GM18505 (cell line): ENCODE measurements at regions not wholly inside any gene's neighbourhood (a gene's known extent, or its start where the extent isn't known, plus 50 kb on each side); places are given as distances from the start of the nearest gene placed in this dataset.
"Not testable (repeated sequence)": the region's sequence is repeated elsewhere in the genome, so short reads cannot be mapped to it uniquely, and the experiment has no call there.

Source experiments
- ATAC-seq: cut with Tn5 transposase; IDR thresholded peaks from one replicate; pipeline ENCODE4 v1.9.1; 2021; ENCODE audit not compliant: unreplicated experiment
- POLR2A ChIP-seq: IDR thresholded peaks from 4 replicates; pipeline ENCODE4 v1.6.1; 2011; ENCODE audit warnings: borderline replicate concordance; ENCODE audit not compliant: insufficient read depth, insufficient read length; ENCODE audit errors: extremely low read depth

- TF ChIP-seq POLR2A = no peak
- ATAC-seq = no peak
Measured at GRCh38 chr10:3397846-3398245, 225.3 kb upstream of the PITRM1 start.

DNA sequence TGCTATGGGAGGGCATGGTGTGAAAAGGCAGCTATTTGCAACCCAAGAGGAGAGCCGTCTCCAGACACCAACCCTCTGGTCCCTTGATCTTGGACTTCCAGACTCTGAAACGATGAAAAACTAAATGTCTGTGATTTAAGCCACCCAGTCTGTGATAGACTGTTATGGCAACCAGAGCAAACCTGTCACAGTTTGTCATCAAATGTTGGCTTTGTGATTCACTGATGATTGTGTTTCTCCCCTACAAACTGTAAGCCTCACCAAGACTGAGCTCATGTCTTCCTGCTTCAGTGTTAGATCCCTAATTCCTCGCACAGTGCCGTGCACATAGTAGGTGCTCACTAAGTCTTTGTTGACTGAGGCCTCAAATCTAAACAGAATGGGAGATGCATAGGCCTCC lies 224.6 kb upstream of the PITRM1 start:
- TF ChIP-seq POLR2A = no peak

GRCh38 chr10:3396116-3396515 lies 223.5 kb upstream of the PITRM1 start:
- no peak for ATAC-seq
- TF ChIP-seq POLR2A = no peak

More for the DNA sequence above, 224.6 kb upstream of the PITRM1 start:
- no peak for ATAC-seq

DNA sequence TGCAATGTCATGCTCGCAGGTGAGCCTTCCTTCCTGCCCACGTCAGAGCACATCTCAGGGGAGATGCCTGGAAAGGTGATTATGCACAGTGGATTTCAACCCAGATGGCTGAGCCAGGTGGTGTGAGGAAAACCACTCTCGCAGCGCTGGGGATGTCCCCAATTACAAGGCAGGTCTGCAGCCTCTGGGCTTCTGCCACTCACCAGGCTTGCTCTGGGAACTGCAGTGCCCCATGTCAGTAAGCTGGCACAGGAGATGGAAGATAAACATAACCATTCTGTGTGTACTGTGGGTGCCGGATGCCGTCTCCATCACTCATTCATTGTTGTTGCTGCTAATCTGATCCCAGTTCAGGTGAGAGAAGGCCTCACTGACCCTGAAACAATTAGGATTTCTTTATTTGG lies 222.9 kb upstream of the PITRM1 start:
- no peak for ATAC-seq
- TF ChIP-seq POLR2A = no peak

DNA sequence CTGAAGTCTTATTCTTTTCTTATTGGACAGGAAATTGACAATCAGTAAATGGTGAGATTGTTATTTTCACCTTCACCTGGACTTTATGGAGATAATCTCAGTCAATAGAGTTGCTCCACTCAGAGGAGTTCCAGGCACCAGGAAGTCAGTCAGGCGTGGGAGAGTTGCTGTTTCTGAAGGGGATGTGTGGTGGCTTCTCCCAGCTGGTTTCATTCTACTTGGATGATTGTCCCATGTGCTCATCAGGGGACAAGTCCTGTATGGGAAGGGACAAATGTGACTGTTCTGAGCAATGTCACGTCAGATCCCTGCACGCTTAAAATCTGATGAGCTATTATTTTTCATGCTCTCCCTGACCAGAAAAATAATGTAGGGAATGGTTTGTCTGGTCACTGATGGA lies 222.5 kb upstream of the PITRM1 start:
- TF ChIP-seq POLR2A = no peak
- no peak for ATAC-seq

- no peak for ATAC-seq
- TF ChIP-seq POLR2A = no peak
Measured at GRCh38 chr10:3393958-3394357, 221.4 kb upstream of the PITRM1 start.

- TF ChIP-seq POLR2A = no peak
- no peak for ATAC-seq
Measured at GRCh38 chr10:3391657-3392056, 219.1 kb upstream of the PITRM1 start.

DNA sequence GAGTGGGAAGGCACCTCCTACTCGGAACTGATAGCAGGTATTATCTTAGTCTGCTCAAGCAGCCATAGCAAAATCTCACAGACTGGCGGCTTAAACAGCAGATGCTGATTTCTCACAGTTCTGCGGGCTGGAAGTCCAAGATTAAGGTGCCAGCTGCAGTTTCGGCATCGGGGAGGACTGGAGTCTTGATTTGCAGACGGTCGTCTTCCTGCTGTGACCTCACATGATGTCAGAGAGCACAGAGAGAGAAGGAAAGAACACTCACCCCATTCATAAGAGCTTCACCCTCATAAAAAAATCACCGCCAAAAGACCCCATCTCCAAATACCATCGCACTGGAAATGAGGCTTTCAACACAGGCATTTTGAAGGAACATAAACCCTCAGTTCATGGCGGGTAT lies 216.5 kb upstream of the PITRM1 start:
- no peak for ATAC-seq
- TF ChIP-seq POLR2A = no peak

DNA sequence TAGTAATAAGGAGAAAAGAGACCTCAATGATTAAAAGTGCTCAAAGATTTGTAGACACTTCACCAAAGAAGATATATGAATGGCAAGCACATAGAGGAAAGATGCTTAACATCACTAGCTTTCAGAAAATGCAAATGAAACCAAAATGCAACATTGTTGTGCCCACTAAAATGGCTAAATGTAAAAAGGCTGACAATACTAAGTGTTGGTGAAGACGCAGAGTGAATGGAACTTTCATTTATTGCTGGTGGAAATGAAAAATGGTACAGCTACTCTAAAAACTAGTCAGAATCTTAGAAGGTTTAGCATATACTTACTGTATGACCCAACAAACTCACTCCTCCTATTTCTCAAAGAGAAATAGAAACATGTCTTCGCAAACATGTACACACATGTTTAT lies 212.9 kb upstream of the PITRM1 start:
- ATAC-seq = no peak
- TF ChIP-seq POLR2A = no peak

DNA sequence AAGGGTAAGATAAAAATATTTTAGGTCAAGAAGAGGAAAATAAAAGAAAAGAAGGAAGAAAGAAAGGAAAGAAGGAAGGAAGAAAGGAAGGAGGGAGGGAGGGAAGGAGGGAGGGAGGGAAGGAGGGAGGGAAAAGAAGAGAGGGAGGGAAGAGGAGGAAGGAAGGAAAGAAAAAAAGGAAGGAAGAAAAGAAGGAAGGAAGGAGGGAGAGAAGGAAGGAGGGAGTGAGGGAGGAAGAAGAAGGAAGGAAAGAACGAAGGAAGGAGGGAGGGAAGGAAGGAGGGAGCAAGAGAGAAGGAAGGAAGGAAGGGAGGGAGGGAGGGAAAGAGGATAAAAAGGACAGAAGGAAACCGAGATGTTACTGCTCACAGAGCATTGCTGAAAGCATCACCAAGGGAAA lies 209.5 kb upstream of the PITRM1 start:
- no peak for TF ChIP-seq POLR2A
- no peak for ATAC-seq

- ATAC-seq = no peak
- TF ChIP-seq POLR2A = no peak
Measured at GRCh38 chr10:3380406-3381050, 207.9 kb upstream of the PITRM1 start.

DNA sequence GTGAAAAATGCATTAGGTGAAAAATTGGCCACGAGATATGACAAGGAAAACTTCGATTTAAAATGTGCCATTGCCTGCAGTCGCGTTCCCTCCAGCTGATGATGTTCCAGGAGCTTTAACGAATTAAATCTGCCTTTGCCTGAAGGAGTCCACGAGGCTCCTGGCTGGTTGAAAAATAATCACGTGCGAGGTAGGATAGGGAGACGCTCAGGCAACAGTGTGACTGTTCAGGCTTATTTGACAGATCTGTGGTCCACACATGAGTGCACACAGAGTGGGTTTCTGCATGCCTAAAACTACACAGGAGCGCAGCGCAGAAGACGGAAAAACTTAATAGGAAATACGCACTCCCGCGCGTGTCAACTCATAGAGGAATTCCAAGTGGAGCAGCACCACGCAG lies 204.0 kb upstream of the PITRM1 start:
- no peak for TF ChIP-seq POLR2A
- no peak for ATAC-seq

- no peak for ATAC-seq
- TF ChIP-seq POLR2A = no peak
Measured at GRCh38 chr10:3375505-3375904, 202.9 kb upstream of the PITRM1 start.

DNA sequence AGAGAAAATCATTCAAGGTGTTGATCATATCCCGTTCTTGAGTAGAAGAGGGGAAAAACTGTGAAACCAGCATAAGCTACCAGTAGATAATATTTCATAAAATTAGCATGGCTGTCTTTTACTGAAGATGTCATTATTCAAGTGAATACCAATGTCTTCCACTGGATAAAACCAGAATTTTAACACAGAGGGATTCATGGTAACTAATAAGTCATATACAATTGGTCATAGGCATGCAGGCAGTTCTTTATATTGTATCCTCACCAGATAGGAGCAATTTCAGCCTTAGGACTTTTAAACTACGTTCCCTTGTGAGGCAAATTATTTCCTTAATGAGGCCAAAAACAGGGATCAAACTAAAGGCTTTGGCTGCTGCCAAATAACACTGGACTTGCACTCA lies 202.3 kb upstream of the PITRM1 start:
- no peak for TF ChIP-seq POLR2A
- no peak for ATAC-seq

DNA sequence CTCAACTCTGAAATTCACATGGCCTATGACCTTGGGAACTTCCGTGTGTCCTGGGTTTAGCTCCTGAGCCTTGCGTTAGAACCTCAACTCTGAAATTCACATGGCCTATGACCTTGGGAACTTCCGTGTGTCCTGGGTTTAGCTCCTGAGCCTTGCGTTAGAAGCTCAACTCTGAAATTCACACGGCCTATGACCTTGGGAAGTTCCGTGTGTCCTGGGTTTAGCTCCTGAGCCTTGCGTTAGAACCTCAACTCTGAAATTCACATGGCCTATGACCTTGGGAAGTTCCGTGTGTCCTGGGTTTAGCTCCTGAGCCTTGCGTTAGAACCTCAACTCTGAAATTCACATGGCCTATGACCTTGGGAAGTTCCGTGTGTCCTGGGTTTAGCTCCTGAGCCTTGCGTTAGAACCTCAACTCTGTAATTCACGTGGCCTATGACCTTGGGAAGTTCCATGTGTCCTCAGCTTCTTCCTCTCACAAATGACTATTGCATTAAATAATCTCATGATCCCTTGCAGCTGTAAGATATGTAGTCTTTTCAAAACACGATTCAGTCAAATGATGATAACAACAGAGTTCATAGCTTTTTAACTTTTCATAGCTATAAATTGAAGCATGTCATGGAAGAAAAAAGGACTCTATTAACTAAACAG lies 200.9 kb upstream of the PITRM1 start:
- not testable (repeated sequence) for ATAC-seq

DNA sequence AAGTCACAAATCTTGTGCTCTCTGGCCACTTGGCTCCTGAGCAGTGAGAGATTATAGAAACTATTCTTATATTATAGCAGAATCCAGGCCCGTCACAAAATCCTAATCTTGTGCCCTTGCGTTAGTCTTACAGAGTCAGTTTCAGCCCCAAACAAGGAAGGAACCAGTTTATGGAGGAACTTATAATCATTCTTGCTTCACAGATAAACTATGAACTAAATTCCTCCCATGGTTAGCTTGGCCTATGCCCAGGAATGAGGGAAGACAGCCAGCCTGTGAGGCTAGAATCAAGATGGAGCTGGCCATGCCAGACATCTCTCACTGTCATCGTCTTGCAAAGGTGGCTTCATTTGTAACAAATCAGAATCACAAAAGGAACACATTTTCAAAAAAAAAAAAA lies 199.7 kb upstream of the PITRM1 start:
- TF ChIP-seq POLR2A = no peak
- ATAC-seq = no peak

- ATAC-seq = not testable (repeated sequence)
Measured at GRCh38 chr10:3371624-3372023, 199.0 kb upstream of the PITRM1 start.
